OCI-LY3 (cell line): ENCODE measurements at regions not wholly inside any gene's neighbourhood (a gene's known extent, or its start where the extent isn't known, plus 50 kb on each side); places are given as distances from the start of the nearest gene placed in this dataset.

Experiments used
- CTCF ChIP-seq: fragments of 200-600, 300-600 bp; sonication (generic); IDR thresholded peaks from 2 replicates; pipeline ENCODE4 v1.5.1; 2014; ENCODE audit warnings: antibody characterized with exemption, low read length, low read depth
- EZH2phosphoT487 ChIP-seq: fragments of 200-600 bp; shearing (Covaris generic); IDR thresholded peaks from 2 replicates; pipeline ENCODE4 v1.6.1; 2018; ENCODE audit warnings: antibody characterized with exemption, mixed run types, low read depth

- TF ChIP-seq CTCF (no peak), EZH2phosphoT487 (no peak)
Observed at GRCh38 chr4:106594291-106594952, 225.8 kb upstream of the GIMD1 start.
